ENCODE measurements at regions not wholly inside any gene's neighbourhood (a gene's known extent, or its start where the extent isn't known, plus 50 kb on each side); places are given as distances from the start of the nearest gene placed in this dataset.

DNA sequence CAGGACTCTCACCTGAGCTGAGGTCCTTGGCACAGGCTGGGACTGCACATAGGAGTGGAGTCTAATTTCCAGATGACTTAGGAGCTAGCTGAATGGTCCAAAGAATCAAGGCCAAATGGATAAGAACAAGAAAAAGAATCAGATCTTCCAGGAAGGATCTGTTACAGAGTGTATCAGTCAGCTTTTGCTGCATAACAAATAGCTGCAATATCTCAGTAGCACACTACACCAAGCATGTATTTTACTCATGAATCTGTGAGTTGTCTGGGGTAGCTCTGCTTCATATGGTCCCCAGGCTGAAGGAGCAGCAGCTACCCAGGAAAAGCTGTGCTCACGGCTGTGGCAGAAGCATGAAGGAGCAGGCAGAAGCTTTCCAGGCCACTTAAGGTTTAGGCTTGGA lies 60.6 kb upstream of the LOXL4 start:
- no peak for TF ChIP-seq POLR2A (IDR thresholded peaks at IDR 0.05)
- TF ChIP-seq, protein P1, sequence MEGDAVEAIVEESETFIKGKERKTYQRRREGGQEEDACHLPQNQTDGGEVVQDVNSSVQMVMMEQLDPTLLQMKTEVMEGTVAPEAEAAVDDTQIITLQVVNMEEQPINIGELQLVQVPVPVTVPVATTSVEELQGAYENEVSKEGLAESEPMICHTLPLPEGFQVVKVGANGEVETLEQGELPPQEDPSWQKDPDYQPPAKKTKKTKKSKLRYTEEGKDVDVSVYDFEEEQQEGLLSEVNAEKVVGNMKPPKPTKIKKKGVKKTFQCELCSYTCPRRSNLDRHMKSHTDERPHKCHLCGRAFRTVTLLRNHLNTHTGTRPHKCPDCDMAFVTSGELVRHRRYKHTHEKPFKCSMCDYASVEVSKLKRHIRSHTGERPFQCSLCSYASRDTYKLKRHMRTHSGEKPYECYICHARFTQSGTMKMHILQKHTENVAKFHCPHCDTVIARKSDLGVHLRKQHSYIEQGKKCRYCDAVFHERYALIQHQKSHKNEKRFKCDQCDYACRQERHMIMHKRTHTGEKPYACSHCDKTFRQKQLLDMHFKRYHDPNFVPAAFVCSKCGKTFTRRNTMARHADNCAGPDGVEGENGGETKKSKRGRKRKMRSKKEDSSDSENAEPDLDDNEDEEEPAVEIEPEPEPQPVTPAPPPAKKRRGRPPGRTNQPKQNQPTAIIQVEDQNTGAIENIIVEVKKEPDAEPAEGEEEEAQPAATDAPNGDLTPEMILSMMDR (IDR thresholded peaks at IDR 0.05 in 8 of 11, conservative IDR thresholded peaks at IDR 0.05 in 3 of 11): no peak

Data from spleen (tissue), 7 donors.